ENCODE measurements at regions not wholly inside any gene's neighbourhood (a gene's known extent, or its start where the extent isn't known, plus 50 kb on each side); places are given as distances from the start of the nearest gene placed in this dataset.

GRCh38 chr13:108534728-108535127 is 94.7 kb upstream of the MYO16 start:
- no peak overlapping the region for H3K27ac ChIP-seq
- DNase-seq, result no peak
- no peak overlapping the region for H3K4me3 ChIP-seq
- TF ChIP-seq, protein P1, sequence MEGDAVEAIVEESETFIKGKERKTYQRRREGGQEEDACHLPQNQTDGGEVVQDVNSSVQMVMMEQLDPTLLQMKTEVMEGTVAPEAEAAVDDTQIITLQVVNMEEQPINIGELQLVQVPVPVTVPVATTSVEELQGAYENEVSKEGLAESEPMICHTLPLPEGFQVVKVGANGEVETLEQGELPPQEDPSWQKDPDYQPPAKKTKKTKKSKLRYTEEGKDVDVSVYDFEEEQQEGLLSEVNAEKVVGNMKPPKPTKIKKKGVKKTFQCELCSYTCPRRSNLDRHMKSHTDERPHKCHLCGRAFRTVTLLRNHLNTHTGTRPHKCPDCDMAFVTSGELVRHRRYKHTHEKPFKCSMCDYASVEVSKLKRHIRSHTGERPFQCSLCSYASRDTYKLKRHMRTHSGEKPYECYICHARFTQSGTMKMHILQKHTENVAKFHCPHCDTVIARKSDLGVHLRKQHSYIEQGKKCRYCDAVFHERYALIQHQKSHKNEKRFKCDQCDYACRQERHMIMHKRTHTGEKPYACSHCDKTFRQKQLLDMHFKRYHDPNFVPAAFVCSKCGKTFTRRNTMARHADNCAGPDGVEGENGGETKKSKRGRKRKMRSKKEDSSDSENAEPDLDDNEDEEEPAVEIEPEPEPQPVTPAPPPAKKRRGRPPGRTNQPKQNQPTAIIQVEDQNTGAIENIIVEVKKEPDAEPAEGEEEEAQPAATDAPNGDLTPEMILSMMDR (IDR thresholded peaks at IDR 0.05), result no peak
- TF ChIP-seq POLR2AphosphoS5 (IDR thresholded peaks at IDR 0.05), result no peak
- no peak for TF ChIP-seq POLR2A (IDR thresholded peaks at IDR 0.05)
- no peak for TF ChIP-seq EP300 (IDR thresholded peaks at IDR 0.05)
- H3K4me1 ChIP-seq, result no peaks in the 10 kb centered on the region
- no peaks in the 10 kb centered on the region for H3K9me3 ChIP-seq
- no peaks in the 10 kb centered on the region for H3K36me3 ChIP-seq
- intact Hi-C loops (cut with DNase I), result no loop called here
- H3K27me3 ChIP-seq, result no peaks in the 10 kb centered on the region

DNA sequence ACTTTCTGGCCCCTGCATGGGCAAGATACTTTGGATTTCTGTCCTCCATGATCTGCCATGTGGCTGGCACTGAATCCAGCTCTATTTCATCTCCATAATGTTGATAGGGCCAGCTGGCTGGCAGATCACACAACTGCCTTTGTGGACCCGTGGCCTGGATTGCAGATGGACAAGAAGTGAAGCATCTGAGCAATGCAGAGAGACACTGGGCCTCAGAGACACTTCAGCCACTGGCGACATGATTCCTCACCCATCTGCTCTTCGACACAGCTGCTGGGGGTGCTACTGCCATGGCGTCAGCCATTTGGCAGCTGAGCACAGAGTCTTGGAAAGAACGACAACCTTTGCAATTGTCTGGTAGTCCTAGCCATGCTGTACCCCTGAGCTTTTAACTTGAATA is 79.5 kb upstream of the MYO16 start:
- H3K36me3 ChIP-seq, result no peaks in the 10 kb centered on the region
- no peak overlapping the region for H3K27ac ChIP-seq
- H3K4me3 ChIP-seq, result no peak overlapping the region
- H3K9me3 ChIP-seq, result no peaks in the 10 kb centered on the region
- H3K4me1 ChIP-seq, result no peaks in the 10 kb centered on the region
- no peak for DNase-seq
- H3K27me3 ChIP-seq, result no peaks in the 10 kb centered on the region
- TF ChIP-seq, protein P1 (IDR thresholded peaks at IDR 0.05), result no peak
- TF ChIP-seq EP300 (IDR thresholded peaks at IDR 0.05) (no peak), POLR2AphosphoS5 (IDR thresholded peaks at IDR 0.05) (no peak), POLR2A (IDR thresholded peaks at IDR 0.05) (no peak)
- intact Hi-C loops (cut with DNase I), result no loop called here
- 77 to 81% methylated on average over 5 of the region's 5 CpGs for WGBS, 2 donors

DNA sequence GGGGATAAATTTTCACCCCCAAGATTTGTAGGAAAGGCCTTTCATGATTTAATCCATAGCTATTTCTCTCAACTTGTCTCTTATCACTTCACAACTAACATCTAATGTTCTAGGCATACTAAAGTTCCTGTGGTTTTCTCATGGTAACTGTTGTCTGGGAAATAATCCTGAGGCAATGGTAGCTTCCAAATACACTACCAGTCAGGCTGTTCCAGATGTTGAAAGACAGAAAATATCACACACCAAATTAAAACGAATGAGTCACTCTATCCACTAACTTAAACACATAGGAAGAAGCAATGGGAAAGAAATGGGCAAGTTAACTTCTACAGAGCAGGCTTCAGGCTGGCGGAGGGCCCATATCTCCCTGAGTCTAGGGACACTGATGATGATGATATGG is 77.7 kb upstream of the MYO16 start:
- intact Hi-C loops (cut with DNase I), result no loop called here
- Histone ChIP-seq H3K27me3 (no peaks in the 10 kb centered on the region), H3K4me1 (no peaks in the 10 kb centered on the region), H3K4me3 (no peak overlapping the region), H3K27ac (no peak overlapping the region), H3K9me3 (no peaks in the 10 kb centered on the region), H3K36me3 (no peaks in the 10 kb centered on the region)
- no peak for DNase-seq
- TF ChIP-seq, protein P1 (IDR thresholded peaks at IDR 0.05), result no peak
- TF ChIP-seq EP300 (IDR thresholded peaks at IDR 0.05) (no peak), POLR2AphosphoS5 (IDR thresholded peaks at IDR 0.05) (no peak), POLR2A (IDR thresholded peaks at IDR 0.05) (no peak)
- WGBS, 2 donors, result 62 to 74% methylated on average over 2 of the region's 2 CpGs

GRCh38 chr13:108558489-108558888 is 70.9 kb upstream of the MYO16 start:
- WGBS, 2 donors, result 35 to 78% methylated on average over 4 of the region's 4 CpGs
- no peak overlapping the region for H3K4me3 ChIP-seq
- H3K27ac ChIP-seq, result no peak overlapping the region
- DNase-seq, result no peak
- TF ChIP-seq, protein P1 (IDR thresholded peaks at IDR 0.05), result no peak
- TF ChIP-seq POLR2A (IDR thresholded peaks at IDR 0.05) (no peak), EP300 (IDR thresholded peaks at IDR 0.05) (no peak), POLR2AphosphoS5 (IDR thresholded peaks at IDR 0.05) (no peak)
- no peaks in the 10 kb centered on the region for H3K4me1 ChIP-seq
- intact Hi-C loops (cut with DNase I), result no loop called here
- no peaks in the 10 kb centered on the region for H3K9me3 ChIP-seq
- H3K36me3 ChIP-seq, result no peaks in the 10 kb centered on the region
- no peaks in the 10 kb centered on the region for H3K27me3 ChIP-seq

DNA sequence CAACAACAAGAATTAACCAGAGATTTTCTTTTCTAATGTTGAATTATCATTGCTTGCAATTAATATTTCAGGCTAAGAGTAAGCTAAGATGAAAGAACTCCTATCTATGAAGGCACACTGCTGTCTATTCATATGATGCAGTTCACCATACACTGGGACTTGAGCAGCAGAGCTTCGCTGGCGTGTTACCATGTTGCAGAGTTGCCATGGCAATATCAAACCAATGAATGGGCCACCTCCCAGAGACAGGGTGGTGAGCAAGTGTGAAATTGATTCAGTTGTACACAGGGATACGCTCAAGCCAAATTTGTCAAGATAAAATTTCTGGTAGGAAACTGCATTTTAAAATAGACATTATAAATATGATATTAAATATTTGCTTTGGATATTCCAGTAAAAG is 69.3 kb upstream of the MYO16 start:
- intact Hi-C loops (cut with DNase I), result no loop called here
- Histone ChIP-seq H3K36me3 (no peaks in the 10 kb centered on the region), H3K27ac (no peak overlapping the region), H3K27me3 (no peaks in the 10 kb centered on the region), H3K4me1 (no peaks in the 10 kb centered on the region), H3K9me3 (no peaks in the 10 kb centered on the region), H3K4me3 (no peak overlapping the region)
- 82 to 85% methylated on average over 3 of the region's 3 CpGs for WGBS, 2 donors
- TF ChIP-seq EP300 (IDR thresholded peaks at IDR 0.05), result no peak
- TF ChIP-seq, protein P1 (IDR thresholded peaks at IDR 0.05), result no peak
- no peak for TF ChIP-seq POLR2A (IDR thresholded peaks at IDR 0.05)
- TF ChIP-seq POLR2AphosphoS5 (IDR thresholded peaks at IDR 0.05), result no peak
- DNase-seq, result no peak

Data from sigmoid colon (tissue), 6 donors.